ENCODE measurements at regions not wholly inside any gene's neighbourhood (a gene's known extent, or its start where the extent isn't known, plus 50 kb on each side); places are given as distances from the start of the nearest gene placed in this dataset.

DNA sequence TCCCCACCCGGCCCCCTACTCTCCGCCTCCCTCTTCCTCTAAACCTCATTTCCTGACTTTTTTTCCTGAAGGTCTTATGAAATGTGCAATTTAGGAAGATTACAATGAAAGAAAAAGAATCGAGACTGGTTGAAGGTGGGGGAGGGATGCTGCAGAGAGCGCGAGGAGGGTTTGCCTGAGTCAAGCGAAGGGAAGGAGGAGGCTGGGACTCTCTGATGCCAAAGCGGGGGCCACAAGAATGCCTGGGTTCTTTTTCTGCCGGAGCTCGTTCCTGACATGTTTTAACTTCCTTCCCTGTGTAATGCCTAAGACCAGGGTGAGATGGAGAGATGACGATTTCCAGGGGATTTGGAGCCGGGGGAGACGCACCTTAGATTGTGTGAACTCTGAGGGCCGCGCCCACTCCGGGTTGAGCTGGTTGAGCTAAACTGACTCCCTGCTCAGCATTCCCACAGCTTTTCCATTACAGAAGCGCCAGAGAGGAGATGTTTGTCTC, 270.5 kb upstream of the SORL1-AS1 start:
- DNase-seq = no peak

DNA sequence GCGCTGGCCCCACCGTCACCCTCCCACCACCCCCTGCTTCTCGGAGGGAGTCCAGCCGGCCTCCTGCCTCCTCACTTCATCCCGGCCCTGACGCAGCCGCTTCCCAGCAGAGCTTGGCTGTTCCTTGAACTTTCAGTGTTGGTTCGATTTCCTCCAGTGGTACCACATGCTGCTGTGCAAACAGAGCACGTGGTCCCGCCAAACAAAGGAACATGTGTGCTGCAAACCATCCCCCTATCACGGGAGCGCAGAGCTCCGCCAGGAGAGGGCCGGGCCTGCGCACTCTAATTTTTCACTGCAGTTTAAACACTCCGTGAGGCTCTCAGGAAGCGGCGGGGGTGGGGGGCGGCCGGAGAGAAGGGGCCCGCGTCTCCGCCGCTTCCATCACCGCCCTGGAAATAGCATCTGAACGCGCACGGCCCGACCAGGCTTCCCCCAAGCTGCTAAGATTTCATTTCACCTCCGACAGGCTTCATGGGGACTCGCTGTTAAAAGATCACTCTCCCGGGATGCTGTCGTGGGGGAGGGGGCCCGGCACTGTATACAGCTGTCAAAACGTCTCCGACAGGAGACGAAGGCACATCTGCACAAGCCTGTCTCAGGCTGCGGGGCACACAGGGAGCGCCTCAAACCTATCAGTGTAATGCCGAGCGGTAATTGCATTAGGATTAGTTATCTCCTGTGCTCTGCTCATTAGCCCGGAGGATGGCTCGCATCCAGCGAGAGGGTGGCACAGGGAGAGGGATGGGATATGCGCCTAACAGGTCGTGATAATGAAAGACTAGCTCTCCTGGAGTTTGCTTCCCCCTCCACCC, 269.9 kb upstream of the SORL1-AS1 start:
- peak; percentile 95 for DNase-seq

DNA sequence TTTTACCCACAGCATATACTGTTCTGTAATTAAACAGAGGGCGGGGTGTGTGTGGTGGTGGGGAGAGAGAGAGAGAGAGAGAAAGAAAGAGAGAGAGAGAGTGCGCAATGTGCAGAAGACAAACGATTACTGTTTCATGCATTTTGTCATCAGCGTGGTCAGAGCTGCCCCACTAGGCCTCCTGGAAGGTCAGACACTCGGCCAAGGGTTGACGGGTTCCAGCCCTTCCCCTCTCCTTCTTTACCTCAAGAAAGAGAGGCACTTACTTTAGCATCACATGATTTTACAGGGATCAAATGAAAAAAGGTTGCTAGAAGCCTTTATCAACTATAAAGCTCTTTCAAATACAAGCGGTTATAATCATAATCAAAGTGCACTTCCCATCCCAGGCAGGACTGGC, 269.2 kb upstream of the SORL1-AS1 start:
- DNase-seq = no peak

DNA sequence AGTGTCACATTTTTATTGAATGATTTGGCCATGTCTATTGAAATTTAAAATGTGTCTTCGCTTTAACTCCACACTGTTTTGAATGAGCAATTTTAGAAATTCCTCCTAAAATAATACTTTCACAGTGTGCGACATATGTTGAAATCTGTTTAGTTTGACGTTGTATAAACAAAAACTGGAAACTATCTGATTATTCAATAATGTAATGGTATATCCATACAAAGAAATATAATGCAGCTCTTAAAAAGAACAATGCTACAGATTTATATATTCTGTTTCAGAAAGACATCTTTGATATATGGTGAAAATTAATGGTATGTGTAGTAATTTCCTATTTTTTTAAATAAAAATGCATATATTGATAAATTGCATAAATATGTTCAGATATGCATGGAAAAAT, 268.7 kb upstream of the SORL1-AS1 start:
- DNase-seq = no peak

DNA sequence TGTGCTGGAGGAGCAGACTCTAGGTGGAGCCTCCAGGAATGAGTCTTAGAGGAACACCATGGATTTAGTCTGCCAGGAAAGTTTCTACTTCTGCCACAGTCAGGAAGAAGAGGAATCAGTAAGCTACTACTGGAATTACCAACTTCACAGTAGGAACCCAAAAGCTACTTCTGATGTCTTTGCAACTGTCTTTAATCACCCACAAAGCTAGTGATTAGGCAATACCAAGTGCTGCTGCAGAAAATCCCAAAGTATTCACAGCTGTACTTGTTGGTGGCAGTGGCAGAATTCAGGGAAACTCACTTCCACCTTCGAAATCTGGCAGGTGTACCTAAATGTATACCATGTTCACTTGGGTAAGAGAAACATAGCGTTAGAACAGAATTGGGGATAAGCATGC, 264.5 kb upstream of the SORL1-AS1 start:
- no peak for DNase-seq

DNA sequence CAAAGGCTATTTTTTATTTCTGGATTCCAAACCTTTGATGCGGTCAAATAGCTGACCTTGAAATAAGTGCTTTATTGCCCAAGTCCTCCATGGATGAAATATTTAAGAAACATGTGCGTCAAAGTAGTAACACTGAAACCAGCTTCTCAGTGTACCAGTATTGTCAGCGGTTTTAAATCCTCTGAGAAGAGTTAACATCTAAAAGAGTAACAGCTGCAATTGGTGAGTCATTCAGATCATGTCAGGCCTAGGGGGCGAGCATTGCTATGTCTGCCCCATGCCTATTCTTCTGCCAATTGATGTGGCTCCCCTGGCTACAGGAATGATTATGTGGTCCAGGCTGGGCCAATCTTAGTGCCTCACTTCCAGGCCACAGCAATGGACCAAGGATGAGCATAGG, 263.3 kb upstream of the SORL1-AS1 start:
- no peak for DNase-seq

DNA sequence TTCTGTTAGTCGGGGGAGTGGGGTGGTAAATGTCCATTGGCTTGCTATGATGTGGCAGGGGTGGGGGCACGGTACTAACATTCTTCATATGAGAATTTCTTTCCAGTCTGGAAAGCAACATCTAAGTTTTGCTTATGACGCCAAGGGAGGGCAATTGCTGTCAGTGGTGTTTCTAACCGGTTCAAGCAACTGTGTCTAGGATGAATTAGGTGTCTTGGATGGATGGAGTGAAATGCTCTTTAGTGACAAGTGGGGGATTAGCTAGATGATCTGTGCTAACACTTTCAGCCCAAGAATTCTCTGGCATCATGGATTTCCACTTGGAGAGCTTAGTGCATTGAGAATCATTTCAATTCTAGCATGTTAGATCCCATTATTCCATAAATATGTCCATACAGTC, 262.6 kb upstream of the SORL1-AS1 start:
- DNase-seq = peak; percentile 2

DNA sequence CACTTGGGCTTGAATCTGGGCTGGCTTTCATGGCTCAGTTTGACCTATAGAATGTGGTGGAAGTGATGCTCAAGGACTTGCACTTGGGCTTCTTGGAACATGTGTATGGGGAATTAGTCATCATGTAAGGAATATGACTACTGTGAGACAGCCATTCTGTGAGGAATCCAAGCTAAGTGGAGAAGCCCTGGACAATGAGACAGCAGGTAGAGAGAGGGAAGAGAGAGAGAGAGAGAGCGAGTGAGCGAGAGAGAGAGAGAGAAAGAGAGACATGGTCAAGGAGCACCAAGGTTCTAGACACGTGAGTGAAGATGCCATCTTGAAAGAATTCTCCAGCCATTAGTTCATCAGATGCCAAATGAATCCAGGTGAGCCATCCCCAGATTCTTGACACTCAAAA, 261.6 kb upstream of the SORL1-AS1 start:
- DNase-seq = no peak

DNA sequence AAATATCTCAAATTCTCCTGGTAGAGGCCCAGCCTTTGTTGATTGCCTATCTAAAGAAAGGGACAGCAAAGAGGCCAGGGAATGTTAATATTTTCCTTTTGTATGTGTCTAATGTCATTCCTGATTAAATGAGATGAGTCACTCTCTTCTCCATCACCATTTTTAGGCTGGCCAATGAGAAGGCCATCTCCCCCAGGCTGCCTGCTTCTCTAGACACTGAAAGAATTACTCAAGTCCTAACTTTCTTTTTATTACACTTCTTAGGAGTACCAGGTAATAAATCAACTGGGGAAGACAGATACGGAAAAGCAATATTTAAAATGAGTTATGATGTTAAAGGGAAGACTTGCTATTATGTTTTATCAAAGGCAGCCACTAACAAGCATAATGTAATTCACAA, 259.2 kb upstream of the SORL1-AS1 start:
- no peak for DNase-seq

DNA sequence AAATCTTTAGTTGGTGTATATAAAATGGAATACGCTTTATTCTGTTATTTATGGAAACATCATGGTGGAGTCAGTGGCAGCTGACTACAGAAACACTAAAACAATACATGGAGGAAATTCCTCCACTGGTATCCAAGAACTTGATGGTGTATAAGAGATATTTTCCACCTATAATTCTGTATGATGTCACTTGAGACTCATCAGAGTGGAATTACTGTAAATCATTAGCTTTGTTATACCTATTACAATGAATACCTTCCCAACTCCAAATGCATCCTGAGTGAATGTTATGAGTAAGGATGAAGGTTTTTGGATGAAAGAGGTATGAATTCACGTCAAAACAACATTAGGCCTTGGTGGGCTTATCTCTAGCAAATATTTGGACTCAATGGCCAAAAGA, 258.5 kb upstream of the SORL1-AS1 start:
- DNase-seq = no peak

DNA sequence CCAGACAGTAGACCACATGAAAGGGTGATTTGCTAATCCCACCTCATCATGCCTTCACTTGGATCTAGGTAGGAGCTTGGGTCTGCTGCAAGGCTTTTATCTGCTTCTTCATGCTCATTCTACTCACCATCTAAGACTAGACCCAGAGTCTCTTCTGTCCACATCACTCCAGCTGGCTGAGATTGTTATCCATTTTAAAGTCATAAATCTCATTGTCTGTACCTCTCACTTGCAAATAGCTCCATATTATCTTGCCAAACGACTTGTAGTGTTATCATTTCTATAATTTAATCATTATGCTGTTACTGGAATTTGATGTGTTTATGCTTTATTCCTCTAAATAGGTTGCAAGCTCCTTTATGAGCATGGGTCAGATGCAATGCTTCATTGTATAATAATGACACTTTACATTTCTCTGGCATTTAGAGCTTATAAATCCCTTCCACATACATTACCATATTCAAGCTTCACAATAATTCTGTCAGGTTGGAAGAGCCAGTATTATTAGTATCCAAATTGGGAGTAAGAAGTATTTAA, 254.2 kb upstream of the SORL1-AS1 start:
- no peak for DNase-seq

DNA sequence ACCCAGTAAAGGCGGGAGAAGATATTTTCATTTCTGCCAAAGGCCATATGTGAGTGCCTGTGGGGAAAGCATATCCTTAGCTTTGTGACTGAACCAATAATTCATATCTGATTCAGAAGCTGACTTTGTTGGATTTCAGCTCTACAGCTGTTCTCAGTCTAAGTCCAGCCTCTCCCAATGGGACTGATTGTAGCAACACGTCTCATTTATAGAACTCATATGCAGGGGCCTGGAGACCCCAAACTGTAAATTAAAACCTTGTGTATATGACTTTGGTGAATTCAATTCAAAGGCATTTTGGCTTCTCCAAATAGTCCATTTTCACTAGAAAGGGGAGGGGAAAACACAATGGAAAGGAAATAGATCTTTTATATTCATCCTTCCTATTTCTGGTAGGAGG, 250.4 kb upstream of the SORL1-AS1 start:
- DNase-seq = no peak

DNA sequence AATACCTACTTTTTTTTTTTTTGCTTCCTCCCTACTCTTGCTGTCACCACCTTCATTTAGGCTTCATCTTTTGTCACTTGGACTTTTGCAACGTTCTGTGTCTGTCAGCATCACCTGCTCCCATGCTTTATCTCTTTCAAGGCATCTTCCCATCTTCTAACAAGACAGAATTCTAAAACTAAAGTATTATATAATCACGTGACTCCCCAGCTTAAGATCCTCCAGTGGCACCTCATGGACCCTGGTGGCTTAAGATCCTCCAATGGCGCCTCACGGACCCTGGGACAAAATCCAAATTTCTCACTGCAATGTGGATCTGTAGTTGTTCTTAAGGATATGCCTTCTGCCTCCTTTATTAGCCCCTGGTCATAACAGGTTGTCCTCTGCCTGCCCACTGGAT, 248.2 kb upstream of the SORL1-AS1 start:
- no peak for DNase-seq

DNA sequence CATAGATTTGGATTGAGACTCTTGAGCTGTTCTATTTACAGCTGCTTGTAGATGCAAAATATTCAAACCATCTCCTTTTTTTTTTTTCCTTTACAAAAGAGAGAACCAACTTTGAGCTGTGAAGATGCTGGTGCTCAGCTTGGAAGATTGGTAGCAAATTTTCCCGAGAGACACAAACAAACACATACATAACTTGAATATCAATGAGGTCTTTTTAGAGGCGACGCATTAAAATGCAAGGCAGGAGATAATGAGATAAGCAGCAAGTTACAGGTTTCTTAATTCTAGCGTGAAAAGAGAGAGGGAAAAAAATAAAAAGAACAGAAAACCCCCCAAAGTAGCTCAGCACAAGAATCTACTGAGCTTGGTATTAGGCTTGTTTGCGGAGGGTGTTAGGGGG, 247.0 kb upstream of the SORL1-AS1 start:
- no peak for DNase-seq

DNA sequence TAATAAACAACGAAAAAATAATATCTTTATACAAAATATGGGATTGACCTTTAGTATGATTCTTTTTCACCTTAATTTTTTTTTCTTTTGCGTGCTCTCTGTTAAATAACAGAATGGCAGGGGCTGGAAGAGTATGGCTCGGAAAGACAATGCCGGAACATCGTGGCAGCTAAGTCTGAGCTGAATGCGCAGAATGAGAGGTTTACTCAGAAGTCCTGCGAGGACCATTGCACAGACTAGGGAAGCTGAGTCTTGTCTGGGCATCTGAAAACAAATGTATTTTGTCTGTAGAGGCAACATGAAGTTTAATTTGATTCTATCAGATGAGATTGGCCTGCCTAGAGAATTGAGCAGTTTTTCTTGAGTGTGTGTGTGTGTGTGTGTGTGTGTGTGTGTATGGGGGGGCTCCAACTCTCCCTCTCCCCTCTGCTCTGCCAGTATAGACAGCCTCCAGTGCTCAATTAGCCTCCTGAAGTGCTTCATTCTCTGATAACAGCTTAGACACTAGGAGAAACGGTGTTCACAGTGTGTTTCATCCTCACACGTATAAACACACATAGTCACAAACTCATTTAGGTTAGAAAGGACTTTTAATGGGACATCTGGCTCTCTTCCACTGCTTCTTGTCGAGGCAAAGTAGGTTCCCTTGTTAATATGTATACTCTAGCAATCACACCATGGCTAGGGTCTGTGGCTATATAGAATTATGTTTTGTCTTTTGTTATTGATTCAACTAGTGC, 244.3 kb upstream of the SORL1-AS1 start:
- DNase-seq = no peak

DNA sequence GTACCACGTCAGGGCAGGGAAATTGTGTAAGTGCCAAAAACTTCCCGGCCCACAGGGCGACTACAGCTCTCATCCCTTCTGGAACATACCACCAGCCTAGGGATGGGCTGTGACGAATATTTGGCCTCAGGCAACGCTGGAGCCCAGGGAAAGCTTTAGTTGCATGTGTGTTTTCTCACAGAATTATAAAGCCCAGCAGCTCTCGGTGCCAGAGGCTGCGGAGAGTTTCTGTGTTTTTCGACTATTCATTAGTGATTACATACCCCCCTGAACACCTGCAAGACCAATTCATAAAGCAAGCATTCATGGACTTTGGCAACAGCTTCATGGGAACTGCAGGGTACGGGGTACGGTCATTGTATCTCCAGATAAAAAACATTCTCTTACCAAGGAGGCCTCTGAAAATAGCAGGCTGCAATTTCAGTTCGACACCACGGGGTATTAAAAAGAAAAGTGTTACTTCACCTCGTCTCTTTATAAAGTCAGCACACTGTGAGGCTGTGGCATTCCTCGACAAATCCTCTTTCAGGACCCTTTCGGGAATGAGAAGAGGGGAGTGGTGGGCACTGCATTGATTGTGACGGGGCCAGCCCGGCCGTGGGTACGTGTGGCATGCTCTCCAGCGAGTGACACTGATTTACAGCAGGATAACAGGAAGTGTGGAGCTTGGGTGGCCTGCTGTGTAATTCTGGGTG, 243.6 kb upstream of the SORL1-AS1 start:
- no peak for DNase-seq

DNA sequence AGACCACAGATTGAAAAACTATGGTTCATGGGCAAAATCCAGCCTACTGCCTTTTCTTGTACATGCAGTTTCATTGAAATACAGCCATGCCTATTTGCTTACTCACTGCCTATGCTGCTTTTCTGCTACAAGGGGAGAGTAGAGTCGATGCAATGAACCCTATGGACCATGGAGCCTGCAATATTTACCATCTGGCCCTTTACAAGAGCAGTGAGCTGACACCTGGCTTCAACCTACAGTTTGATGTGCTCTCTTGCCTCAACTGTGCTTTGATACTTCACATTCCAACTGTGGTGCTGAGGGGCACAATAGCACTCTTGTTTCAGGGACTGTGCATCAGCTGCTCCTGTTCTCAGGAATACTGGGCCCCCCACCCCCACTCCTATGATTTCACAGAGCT, 239.5 kb upstream of the SORL1-AS1 start:
- no peak for DNase-seq

DNA sequence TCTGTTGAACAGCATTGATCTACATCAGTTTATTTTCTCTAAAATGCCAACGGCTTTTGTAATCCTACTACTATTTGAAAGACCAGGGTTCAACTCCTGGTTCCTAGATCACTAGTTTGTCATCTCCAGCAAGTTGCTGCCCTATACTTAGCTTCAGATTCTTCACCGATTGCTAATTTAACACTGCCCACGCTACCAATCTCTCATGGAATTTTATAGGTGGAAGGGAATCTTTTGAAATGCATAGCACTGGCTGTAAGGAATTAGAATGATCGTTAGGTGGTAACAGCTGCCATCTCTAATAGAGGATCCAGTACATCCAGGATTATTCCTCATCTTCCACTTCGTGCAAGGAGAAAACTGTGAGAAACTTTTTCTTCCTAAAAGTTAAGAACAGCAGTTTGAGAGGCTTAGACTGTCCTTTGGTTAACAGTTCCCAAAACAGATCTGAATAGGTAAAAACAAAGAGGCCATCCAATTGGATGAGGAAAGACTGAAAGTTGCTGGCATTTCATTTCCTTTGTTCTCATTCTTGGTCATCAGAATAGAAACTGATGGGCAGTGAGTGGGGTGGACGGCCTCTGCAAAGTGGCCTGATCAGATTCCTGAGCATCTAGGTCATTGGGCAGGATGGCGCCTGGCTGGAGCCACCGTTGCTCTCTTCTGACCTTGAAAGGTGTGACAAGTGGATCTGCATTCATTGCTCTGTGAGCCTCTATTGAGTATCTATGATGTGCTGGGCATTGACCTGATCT, 236.3 kb upstream of the SORL1-AS1 start:
- no peak for DNase-seq

DNA sequence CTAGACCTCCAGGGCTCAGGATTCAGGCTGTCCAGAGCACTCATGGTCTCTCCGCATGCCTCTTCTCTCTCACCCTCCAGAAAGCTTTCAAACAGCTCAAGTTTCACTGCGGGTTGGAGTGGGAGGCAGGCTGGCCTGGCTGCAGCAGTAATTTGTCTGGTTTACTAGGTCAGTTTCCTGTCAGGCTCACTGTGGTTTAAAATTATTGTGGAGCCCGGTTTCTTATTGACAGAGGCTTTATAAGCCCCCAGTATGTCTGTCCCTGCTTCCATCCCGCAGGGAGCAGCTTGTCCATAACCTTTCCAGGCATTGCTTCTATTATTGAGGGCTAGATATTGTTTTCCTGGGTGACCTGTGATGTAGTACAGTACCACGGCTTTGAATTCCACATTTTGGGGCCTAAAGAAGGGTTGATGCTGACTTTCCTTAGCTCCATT, 235.3 kb upstream of the SORL1-AS1 start:
- no peak for DNase-seq

DNA sequence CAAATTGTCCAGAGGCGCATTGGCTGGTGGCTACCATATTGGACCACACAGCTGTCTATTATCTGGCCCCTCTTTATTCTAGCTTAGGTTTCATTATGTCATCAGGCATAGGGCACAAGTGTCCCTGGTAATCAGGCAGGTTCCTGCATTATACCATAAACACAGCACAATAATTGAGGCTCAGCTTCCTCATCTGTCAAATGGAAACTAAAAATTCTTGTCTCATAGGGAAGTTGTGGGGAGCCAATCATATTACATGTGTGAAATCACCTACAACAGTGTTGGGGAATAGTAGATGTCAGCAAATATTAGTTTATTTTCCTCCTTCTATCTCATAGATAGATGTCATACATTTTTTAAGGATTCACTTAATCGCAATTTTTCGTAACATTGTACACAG, 231.0 kb upstream of the SORL1-AS1 start:
- DNase-seq = no peak

Data from NCI-H82 (cell line).